ENCODE measurements at regions not wholly inside any gene's neighbourhood (a gene's known extent, or its start where the extent isn't known, plus 50 kb on each side); places are given as distances from the start of the nearest gene placed in this dataset.

DNA sequence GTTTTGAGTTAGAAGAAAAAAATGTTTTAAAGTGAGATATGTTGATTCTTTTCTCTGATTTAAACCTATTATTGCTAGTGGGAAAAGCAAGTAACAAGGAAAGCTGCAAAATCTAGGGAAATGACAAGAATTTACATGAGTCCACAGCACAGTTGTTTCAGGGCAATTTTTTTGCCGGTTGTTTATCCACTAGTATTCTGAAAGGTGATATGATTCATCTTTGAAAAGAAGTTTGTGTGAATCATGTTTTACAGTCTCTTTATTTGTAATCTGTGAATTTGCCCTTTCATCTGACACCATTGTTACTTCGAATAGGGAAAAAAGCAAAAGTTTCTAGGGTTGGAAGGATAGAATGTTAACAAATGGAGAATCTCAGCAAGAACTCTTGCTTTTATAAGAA is 894.7 kb downstream of the OTOL1 start:
- Histone ChIP-seq H3K36me3 (ENCODE audit: insufficient read depth, low read length) (no peaks in the 10 kb centered on the region), H3K27ac (ENCODE audit: low read depth, low read length, poor library complexity, severe bottlenecking) (no peak overlapping the region), H2AFZ (ENCODE audit: low read length) (no peak overlapping the region), H3K9me2 (ENCODE audit: insufficient read depth, low read length) (no peaks in the 10 kb centered on the region), H4K20me1 (ENCODE audit: insufficient read depth, low read length) (no peaks in the 10 kb centered on the region), H3K4me2 (ENCODE audit: low read length) (no peak overlapping the region), H3K4me1 (ENCODE audit: insufficient read depth, low read length, poor library complexity, severe bottlenecking) (no peaks in the 10 kb centered on the region), H3K79me2 (ENCODE audit: insufficient read depth, low read depth, low read length) (no peaks in the 10 kb centered on the region), H3K4me3 (ENCODE audit: low read depth, low read length, poor library complexity, severe bottlenecking) (no peak overlapping the region), H3K9me3 (ENCODE audit: low read length) (no peaks in the 10 kb centered on the region)
- intact Hi-C loops (cut with micrococcal nuclease; ENCODE audit: unreplicated experiment), result no loop called here
- POLR2A ChIA-PET, result no interaction called here
- TF ChIP-seq, protein P1, sequence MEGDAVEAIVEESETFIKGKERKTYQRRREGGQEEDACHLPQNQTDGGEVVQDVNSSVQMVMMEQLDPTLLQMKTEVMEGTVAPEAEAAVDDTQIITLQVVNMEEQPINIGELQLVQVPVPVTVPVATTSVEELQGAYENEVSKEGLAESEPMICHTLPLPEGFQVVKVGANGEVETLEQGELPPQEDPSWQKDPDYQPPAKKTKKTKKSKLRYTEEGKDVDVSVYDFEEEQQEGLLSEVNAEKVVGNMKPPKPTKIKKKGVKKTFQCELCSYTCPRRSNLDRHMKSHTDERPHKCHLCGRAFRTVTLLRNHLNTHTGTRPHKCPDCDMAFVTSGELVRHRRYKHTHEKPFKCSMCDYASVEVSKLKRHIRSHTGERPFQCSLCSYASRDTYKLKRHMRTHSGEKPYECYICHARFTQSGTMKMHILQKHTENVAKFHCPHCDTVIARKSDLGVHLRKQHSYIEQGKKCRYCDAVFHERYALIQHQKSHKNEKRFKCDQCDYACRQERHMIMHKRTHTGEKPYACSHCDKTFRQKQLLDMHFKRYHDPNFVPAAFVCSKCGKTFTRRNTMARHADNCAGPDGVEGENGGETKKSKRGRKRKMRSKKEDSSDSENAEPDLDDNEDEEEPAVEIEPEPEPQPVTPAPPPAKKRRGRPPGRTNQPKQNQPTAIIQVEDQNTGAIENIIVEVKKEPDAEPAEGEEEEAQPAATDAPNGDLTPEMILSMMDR (conservative IDR thresholded peaks at IDR 0.05; ENCODE audit: low read length), result no peak
- TF ChIP-seq EZH2phosphoT487 (IDR thresholded peaks at IDR 0.05; ENCODE audit: borderline replicate concordance, low read depth, low read length), result no peak
- CTCF ChIA-PET (ENCODE audit: unreplicated experiment), result no interaction called here
- BruUV-seq (replicated peaks), result no TSS peak
- no peak for DNase-seq (ENCODE audit: low spot score)

DNA sequence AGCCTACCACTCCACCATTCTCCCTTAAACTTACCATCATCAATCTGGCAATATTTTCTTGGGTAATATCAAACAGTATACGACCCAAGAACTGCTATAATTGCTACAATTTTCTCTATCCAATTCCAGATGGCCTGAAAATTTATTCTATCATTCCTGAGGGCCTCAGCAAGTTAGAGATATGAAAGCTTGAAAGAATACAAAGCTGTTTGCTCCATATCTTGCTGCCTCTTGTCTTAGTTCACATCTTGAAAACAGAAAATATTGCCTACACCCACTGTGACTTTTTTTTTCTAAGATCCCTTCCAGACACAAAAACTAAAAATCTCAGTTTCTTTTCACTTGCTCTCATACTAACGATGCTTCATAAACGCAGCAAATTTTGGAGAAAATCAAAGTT is 898.9 kb downstream of the OTOL1 start:
- CTCF ChIA-PET (ENCODE audit: unreplicated experiment), result no interaction called here
- H3K27ac ChIP-seq (ENCODE audit: low read depth, low read length, poor library complexity, severe bottlenecking), result no peak overlapping the region
- no peaks in the 10 kb centered on the region for H3K9me3 ChIP-seq (ENCODE audit: low read length)
- no peaks in the 10 kb centered on the region for H4K20me1 ChIP-seq (ENCODE audit: insufficient read depth, low read length)
- no peak overlapping the region for H3K4me3 ChIP-seq (ENCODE audit: low read depth, low read length, poor library complexity, severe bottlenecking)
- no TSS peak for BruUV-seq (replicated peaks)
- H3K4me1 ChIP-seq (ENCODE audit: insufficient read depth, low read length, poor library complexity, severe bottlenecking), result no peaks in the 10 kb centered on the region
- intact Hi-C loops (cut with micrococcal nuclease; ENCODE audit: unreplicated experiment), result no loop called here
- no peaks in the 10 kb centered on the region for H3K79me2 ChIP-seq (ENCODE audit: insufficient read depth, low read depth, low read length)
- POLR2A ChIA-PET, result interaction anchor here (0.6 kb wide), 1 partner anchor 1815 kb away, joined by 3 read pairs; no protein-coding TSS in a partner anchor
- no peak for DNase-seq (ENCODE audit: low spot score)
- H3K9me2 ChIP-seq (ENCODE audit: insufficient read depth, low read length), result no peaks in the 10 kb centered on the region
- no peak overlapping the region for H3K4me2 ChIP-seq (ENCODE audit: low read length)
- H2AFZ ChIP-seq (ENCODE audit: low read length), result no peak overlapping the region
- H3K36me3 ChIP-seq (ENCODE audit: insufficient read depth, low read length), result no peaks in the 10 kb centered on the region
- TF ChIP-seq, protein P1 (conservative IDR thresholded peaks at IDR 0.05; ENCODE audit: low read length), result no peak
- no peak for TF ChIP-seq EZH2phosphoT487 (IDR thresholded peaks at IDR 0.05; ENCODE audit: borderline replicate concordance, low read depth, low read length)

DNA sequence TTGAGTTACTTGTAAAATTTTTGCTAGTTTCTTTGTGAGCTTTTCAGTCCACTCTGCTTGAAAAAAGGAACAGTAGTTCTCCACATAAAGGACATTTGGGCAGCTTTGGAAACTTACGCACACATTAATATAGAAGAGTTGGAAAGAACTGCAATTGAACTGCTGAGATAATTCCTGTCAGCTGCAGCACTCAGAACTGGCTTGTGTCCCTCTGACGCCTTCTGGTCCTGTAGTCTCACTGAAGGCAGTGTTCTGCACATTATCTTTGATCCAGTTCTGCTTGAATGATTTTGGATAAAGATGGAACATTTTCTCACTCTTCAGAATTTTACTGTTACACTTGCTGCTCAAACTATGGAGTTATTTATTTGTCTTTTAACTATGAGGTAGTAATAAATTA is 901.9 kb downstream of the OTOL1 start:
- no peak overlapping the region for H3K27ac ChIP-seq (ENCODE audit: low read depth, low read length, poor library complexity, severe bottlenecking)
- intact Hi-C loops (cut with micrococcal nuclease; ENCODE audit: unreplicated experiment), result no loop called here
- H3K36me3 ChIP-seq (ENCODE audit: insufficient read depth, low read length), result no peaks in the 10 kb centered on the region
- no peaks in the 10 kb centered on the region for H3K9me3 ChIP-seq (ENCODE audit: low read length)
- H4K20me1 ChIP-seq (ENCODE audit: insufficient read depth, low read length), result no peaks in the 10 kb centered on the region
- no TSS peak for BruUV-seq (replicated peaks)
- no peak for DNase-seq (ENCODE audit: low spot score)
- no peak overlapping the region for H3K4me2 ChIP-seq (ENCODE audit: low read length)
- H3K79me2 ChIP-seq (ENCODE audit: insufficient read depth, low read depth, low read length), result no peaks in the 10 kb centered on the region
- CTCF ChIA-PET (ENCODE audit: unreplicated experiment), result no interaction called here
- no peaks in the 10 kb centered on the region; the same call in 1 of the 2 replicates for H3K9me2 ChIP-seq (ENCODE audit: insufficient read depth, low read length)
- TF ChIP-seq EZH2phosphoT487 (IDR thresholded peaks at IDR 0.05; ENCODE audit: borderline replicate concordance, low read depth, low read length), result no peak
- TF ChIP-seq, protein P1 (conservative IDR thresholded peaks at IDR 0.05; ENCODE audit: low read length), result no peak
- no peaks in the 10 kb centered on the region for H3K4me1 ChIP-seq (ENCODE audit: insufficient read depth, low read length, poor library complexity, severe bottlenecking)
- POLR2A ChIA-PET, result interaction anchor here (0.9 kb wide), 1 partner anchor 81 kb away, joined by 4 read pairs; no protein-coding TSS in a partner anchor
- H2AFZ ChIP-seq (ENCODE audit: low read length), result no peak overlapping the region
- no peak overlapping the region for H3K4me3 ChIP-seq (ENCODE audit: low read depth, low read length, poor library complexity, severe bottlenecking)

Measured in OCI-LY7 (cell line).